ENCODE measurements at regions not wholly inside any gene's neighbourhood (a gene's known extent, or its start where the extent isn't known, plus 50 kb on each side); places are given as distances from the start of the nearest gene placed in this dataset.

GRCh38 chr4:174099712-174100111 is 183.8 kb downstream of the FBXO8 start:
- Histone ChIP-seq H3K9me3 (replicated peaks; ENCODE audit: control insufficient read depth, insufficient read depth, low read depth, low read length) (no peaks in the 10 kb centered on the region), H2AFZ (ENCODE audit: low read depth, low read length) (no peak overlapping the region), H3K27ac (ENCODE audit: extremely low read depth, low read depth, low read length) (no peak overlapping the region), H3K9me1 (ENCODE audit: control insufficient read depth, insufficient read depth, low read length) (no peaks in the 10 kb centered on the region), H3K4me2 (ENCODE audit: insufficient read depth, low read length) (no peak overlapping the region), H3K27me3 (ENCODE audit: control insufficient read depth in 2 of 2, insufficient read depth in 2 of 2, low read length in 2 of 2) (no peaks in the 10 kb centered on the region), H3K4me1 (replicated peaks in 1 of 2; ENCODE audit: control insufficient read depth in 2 of 2, insufficient read depth in 2 of 2, low read length in 2 of 2) (no peaks in the 10 kb centered on the region), H4K20me1 (replicated peaks; ENCODE audit: control insufficient read depth, insufficient read depth, low read length) (no peaks in the 10 kb centered on the region; the same call in 1 of the 2 replicates), H3K9ac (ENCODE audit: insufficient read depth in 1 of 2, low read depth in 2 of 2, low read length in 2 of 2) (no peak overlapping the region), H3K79me2 (ENCODE audit: control insufficient read depth, insufficient read depth, low read length) (no peaks in the 10 kb centered on the region), H3K36me3 (ENCODE audit: control insufficient read depth, insufficient read depth, low read length) (no peaks in the 10 kb centered on the region), H3K4me3 (no peak overlapping the region)
- TF ChIP-seq ZNF318 (IDR thresholded peaks at IDR 0.05; ENCODE audit: borderline replicate concordance in 1 of 2, low read depth in 1 of 2) (no peak), SMC3 (conservative IDR thresholded peaks at IDR 0.05; ENCODE audit: insufficient read depth, low read depth, low read length) (no peak), DIDO1 (tag; IDR thresholded peaks at IDR 0.05; ENCODE audit: low read depth) (no peak), SAP30 (IDR thresholded peaks at IDR 0.05; ENCODE audit: borderline replicate concordance, insufficient read depth, low read depth, low read length, poor library complexity, severe bottlenecking) (no peak)
- intact Hi-C loops (cut with micrococcal nuclease) (no loop called here), in situ Hi-C loops (cut with MboI) (no loop called here)
- FAIRE-seq (no peak), DNase-seq (ENCODE audit: extremely low read depth in 1 of 4, low spot score in 3 of 4) (no peak), ATAC-seq (no peak)
- POLR2A ChIA-PET = interaction anchor here (0.7 kb wide), 1 partner anchor 14 kb away, joined by 3 read pairs; no protein-coding TSS in a partner anchor
- no TSS peak for BruUV-seq (replicated peaks)
- CTCF ChIA-PET (ENCODE audit: low intra/inter-chr PET ratio) = no interaction called here

Measured in K562 (cell line).